ENCODE measurements at regions not wholly inside any gene's neighbourhood (a gene's known extent, or its start where the extent isn't known, plus 50 kb on each side); places are given as distances from the start of the nearest gene placed in this dataset.
"Not testable (repeated sequence)": the region's sequence is repeated elsewhere in the genome, so short reads cannot be mapped to it uniquely, and the experiment has no call there.

DNA sequence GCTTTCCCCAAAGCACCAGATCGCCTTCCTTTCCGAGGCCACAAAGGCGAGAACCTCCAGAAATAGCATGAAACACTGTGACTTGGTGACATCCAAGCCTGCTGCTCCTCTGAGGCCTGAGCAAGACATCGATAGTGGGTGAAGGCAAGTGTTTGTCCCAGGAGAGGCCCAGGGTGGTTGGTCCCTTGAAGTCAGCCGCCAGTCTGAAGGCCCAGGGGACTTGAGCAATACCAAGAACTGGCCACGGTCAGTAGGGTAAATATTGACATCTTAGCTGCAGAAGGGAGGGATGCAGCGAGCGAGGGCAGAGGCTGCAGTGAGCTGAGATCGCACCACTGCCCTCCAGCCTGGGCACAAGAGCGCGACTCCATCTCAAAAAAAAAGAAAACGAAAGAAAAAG lies 1533.5 kb downstream of the REEP3 start:
- TF ChIP-seq CSDC2 (CRISPR knock-in tag; IDR thresholded peaks at IDR 0.05); TOX (CRISPR knock-in tag; IDR thresholded peaks at IDR 0.05; ENCODE audit: borderline replicate concordance); ZC3H10 (CRISPR knock-in tag; IDR thresholded peaks at IDR 0.05); SNAI2 (CRISPR knock-in tag; IDR thresholded peaks at IDR 0.05); PATZ1 (CRISPR knock-in tag; IDR thresholded peaks at IDR 0.05; ENCODE audit: borderline replicate concordance); ESRRG (CRISPR knock-in tag; IDR thresholded peaks at IDR 0.05); ARNTL (CRISPR knock-in tag; IDR thresholded peaks at IDR 0.05; ENCODE audit: borderline replicate concordance, low read depth); OSR1 (CRISPR knock-in tag; IDR thresholded peaks at IDR 0.05); CREB5 (CRISPR knock-in tag; IDR thresholded peaks at IDR 0.05; ENCODE audit: low read depth); ZFP3 (CRISPR knock-in tag; IDR thresholded peaks at IDR 0.05); ZNF565 (CRISPR knock-in tag; conservative IDR thresholded peaks at IDR 0.05; ENCODE audit: low read depth): not testable (repeated sequence)
